Duodenal mucosa (tissue), 2 donors: ENCODE measurements at regions not wholly inside any gene's neighbourhood (a gene's known extent, or its start where the extent isn't known, plus 50 kb on each side); places are given as distances from the start of the nearest gene placed in this dataset.

Source experiments
- H3K27ac ChIP-seq: one replicate; pipeline ENCODE4 v1.7.0; 2013; ENCODE audit warnings: low read depth, low read length
- H3K27me3 ChIP-seq, 2 donors: one replicate each; pipeline ENCODE4 v1.7.0; 2013; ENCODE audit warnings: low read length in 2 of 2, control low read depth in 1 of 2; ENCODE audit not compliant: insufficient read depth in 2 of 2, control insufficient read depth in 1 of 2
- H3K36me3 ChIP-seq, 2 donors: one replicate each; pipeline ENCODE4 v1.7.0; 2013; ENCODE audit warnings: low read length in 2 of 2, control low read depth in 1 of 2; ENCODE audit not compliant: insufficient read depth in 2 of 2, control insufficient read depth in 1 of 2
- H3K4me1 ChIP-seq, 2 donors: one replicate each; pipeline ENCODE4 v1.7.0; 2013; ENCODE audit warnings: low read length in 2 of 2, control low read depth in 1 of 2; ENCODE audit not compliant: insufficient read depth in 2 of 2, control insufficient read depth in 1 of 2
- H3K4me3 ChIP-seq, 2 donors: one replicate each; pipeline ENCODE4 v1.7.0; 2013; ENCODE audit warnings: low read length in 2 of 2, low read depth in 1 of 2
- H3K9ac ChIP-seq, 2 donors: one replicate each; pipeline ENCODE4 v1.7.0; 2013; ENCODE audit warnings: low read length in 2 of 2, low read depth in 1 of 2
- H3K9me3 ChIP-seq, 2 donors: one replicate each; pipeline ENCODE4 v1.7.0; 2013; ENCODE audit warnings: low read length in 2 of 2, control low read depth in 1 of 2; ENCODE audit not compliant: control insufficient read depth in 1 of 2

- H3K27ac ChIP-seq = no peak overlapping the region
- H3K4me1 ChIP-seq = peaks cover 4 to 9% of the 10 kb centered on the region in 2 donors
- no peaks in the 10 kb centered on the region for H3K9me3 ChIP-seq
- no peak overlapping the region for H3K9ac ChIP-seq
- H3K27me3 ChIP-seq = no peaks in the 10 kb centered on the region
- H3K4me3 ChIP-seq = no peak overlapping the region
- H3K36me3 ChIP-seq = no peaks in the 10 kb centered on the region
Measured at GRCh38 chr22:34294986-34295385, 374.7 kb upstream of the LARGE1 start.

- Histone ChIP-seq H3K27me3 (no peaks in the 10 kb centered on the region), H3K9ac (no peak overlapping the region), H3K4me1 (peaks cover 4 to 9% of the 10 kb centered on the region in 2 donors), H3K4me3 (no peak overlapping the region), H3K9me3 (no peaks in the 10 kb centered on the region), H3K36me3 (no peaks in the 10 kb centered on the region), H3K27ac (no peak overlapping the region)
Measured at GRCh38 chr22:34296461-34296860, 376.2 kb upstream of the LARGE1 start.

GRCh38 chr22:34297536-34298120 lies 377.4 kb upstream of the LARGE1 start:
- Histone ChIP-seq H3K4me3 (no peak overlapping the region), H3K27me3 (no peaks in the 10 kb centered on the region)

GRCh38 chr22:34299496-34299895 lies 379.2 kb upstream of the LARGE1 start:
- Histone ChIP-seq H3K4me1 (peaks cover 4 to 9% of the 10 kb centered on the region in 2 donors), H3K4me3 (no peak overlapping the region), H3K9ac (no peak overlapping the region), H3K27me3 (no peaks in the 10 kb centered on the region), H3K36me3 (no peaks in the 10 kb centered on the region), H3K9me3 (no peaks in the 10 kb centered on the region), H3K27ac (no peak overlapping the region)

More at GRCh38 chr22:34297536-34298120, 377.4 kb upstream of the LARGE1 start:
- no peaks in the 10 kb centered on the region for H3K36me3 ChIP-seq
- H3K9me3 ChIP-seq = no peaks in the 10 kb centered on the region
- H3K4me1 ChIP-seq = peaks cover 4 to 9% of the 10 kb centered on the region in 2 donors
- no peak overlapping the region for H3K27ac ChIP-seq
- no peak overlapping the region for H3K9ac ChIP-seq

GRCh38 chr22:34301569-34301968 lies 381.3 kb upstream of the LARGE1 start:
- Histone ChIP-seq H3K4me1 (peaks cover 3% of the 10 kb centered on the region in 2 donors), H3K36me3 (no peaks in the 10 kb centered on the region), H3K27ac (no peak overlapping the region), H3K9me3 (no peaks in the 10 kb centered on the region), H3K4me3 (no peak overlapping the region), H3K9ac (no peak overlapping the region), H3K27me3 (no peaks in the 10 kb centered on the region)

- no peaks in the 10 kb centered on the region for H3K4me1 ChIP-seq
- no peak overlapping the region for H3K9ac ChIP-seq
- no peaks in the 10 kb centered on the region for H3K36me3 ChIP-seq
- H3K27ac ChIP-seq = no peak overlapping the region
- H3K9me3 ChIP-seq = no peaks in the 10 kb centered on the region
- H3K27me3 ChIP-seq = no peaks in the 10 kb centered on the region
- H3K4me3 ChIP-seq = no peak overlapping the region
Measured at GRCh38 chr22:34303656-34304055, 383.4 kb upstream of the LARGE1 start.

GRCh38 chr22:34306361-34306760 lies 386.1 kb upstream of the LARGE1 start:
- Histone ChIP-seq H3K9ac (no peak overlapping the region), H3K4me1 (no peaks in the 10 kb centered on the region), H3K4me3 (no peak overlapping the region), H3K27ac (no peak overlapping the region), H3K36me3 (no peaks in the 10 kb centered on the region), H3K9me3 (no peaks in the 10 kb centered on the region), H3K27me3 (no peaks in the 10 kb centered on the region)

- Histone ChIP-seq H3K4me3 (no peak overlapping the region), H3K27me3 (no peaks in the 10 kb centered on the region), H3K9me3 (no peaks in the 10 kb centered on the region), H3K9ac (no peak overlapping the region), H3K4me1 (no peaks in the 10 kb centered on the region), H3K27ac (no peak overlapping the region), H3K36me3 (no peaks in the 10 kb centered on the region)
Measured at GRCh38 chr22:34308101-34308500, 387.8 kb upstream of the LARGE1 start.

- Histone ChIP-seq H3K4me3 (no peak overlapping the region), H3K9ac (no peak overlapping the region), H3K27me3 (no peaks in the 10 kb centered on the region), H3K4me1 (no peaks in the 10 kb centered on the region), H3K9me3 (peaks cover 0 to 4% of the 10 kb centered on the region in 2 donors), H3K36me3 (no peaks in the 10 kb centered on the region), H3K27ac (no peak overlapping the region)
Measured at GRCh38 chr22:34319346-34319745, 399.1 kb upstream of the LARGE1 start.

- H3K9me3 ChIP-seq = no peaks in the 10 kb centered on the region
- H3K4me3 ChIP-seq = no peak overlapping the region
- no peaks in the 10 kb centered on the region for H3K27me3 ChIP-seq
- H3K4me1 ChIP-seq = no peaks in the 10 kb centered on the region
- no peak overlapping the region for H3K27ac ChIP-seq
- H3K9ac ChIP-seq = no peak overlapping the region
- H3K36me3 ChIP-seq = no peaks in the 10 kb centered on the region
Measured at GRCh38 chr22:34324763-34325162, 404.5 kb upstream of the LARGE1 start.

- Histone ChIP-seq H3K27me3 (no peaks in the 10 kb centered on the region), H3K27ac (no peak overlapping the region)
Measured at GRCh38 chr22:34326901-34327300, 406.6 kb upstream of the LARGE1 start.

More at GRCh38 chr22:34326901-34327300, 406.6 kb upstream of the LARGE1 start:
- no peak overlapping the region for H3K9ac ChIP-seq
- H3K9me3 ChIP-seq = no peaks in the 10 kb centered on the region
- H3K4me1 ChIP-seq = no peaks in the 10 kb centered on the region
- H3K4me3 ChIP-seq = no peak overlapping the region
- H3K36me3 ChIP-seq = no peaks in the 10 kb centered on the region
